Spleen (tissue), 7 donors: ENCODE measurements at regions not wholly inside any gene's neighbourhood (a gene's known extent, or its start where the extent isn't known, plus 50 kb on each side); places are given as distances from the start of the nearest gene placed in this dataset.

ENCODE experiments used
- CTCF ChIP-seq, 11 experiments: fragments of 200-600 bp in 7 of 11; fragments of 450-650 bp in 4 of 11; sonication (generic) in 4 of 11; IDR thresholded peaks in 8 of 11; conservative IDR thresholded peaks in 3 of 11; 1 replicate in 7 of 11; 2 replicates in 4 of 11; pipeline versions ENCODE4 v1.4.0 to v1.8.0; 2016 to 2021; ENCODE audit warnings: antibody characterized with exemption in 11 of 11, inconsistent platforms in 4 of 11, mild to moderate bottlenecking in 1 of 11
- POLR2AphosphoS5 ChIP-seq, 3 donors: sonication (generic); formaldehyde crosslinking; IDR thresholded peaks; one replicate each; pipeline ENCODE4 v1.5.1; 2017; ENCODE audit warnings: antibody characterized with exemption in 3 of 3
- donor health status: DM: no; HTN: no; CAD: no; lungs with moderate emphysema.
- donor health status: DM: no; HTN: no; CAD: no.
- donor health status: DM: no; HTN: no; CAD: no.

DNA sequence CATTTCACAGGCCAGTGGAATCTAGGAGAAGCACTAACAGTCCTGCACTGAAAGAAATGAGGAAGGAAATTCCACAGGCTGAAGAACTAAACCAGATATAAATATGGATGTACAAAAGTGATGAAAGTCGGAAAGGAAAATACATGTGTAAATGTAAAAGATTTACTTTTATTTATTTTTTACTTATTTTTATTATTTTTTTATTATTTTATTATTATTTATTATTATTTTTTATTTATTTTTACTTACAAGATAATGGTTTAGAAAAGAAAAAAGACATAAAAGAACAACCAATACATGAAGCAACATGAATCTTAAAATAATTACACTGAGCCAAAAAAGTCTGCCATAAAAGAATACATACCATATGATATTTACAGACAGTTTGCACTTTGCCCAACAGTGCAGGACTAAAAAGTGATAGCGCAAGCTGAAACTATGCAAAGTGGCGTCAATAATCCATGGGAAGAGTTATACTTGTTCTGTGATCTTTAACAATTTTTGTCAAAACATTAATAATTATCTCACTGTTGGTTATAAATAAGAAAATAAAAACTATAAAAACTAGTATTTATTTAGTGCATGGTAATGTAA lies 317.8 kb upstream of the MKI67 start:
- no peak for TF ChIP-seq CTCF (IDR thresholded peaks at IDR 0.05 in 8 of 11, conservative IDR thresholded peaks at IDR 0.05 in 3 of 11)
- TF ChIP-seq POLR2AphosphoS5 (IDR thresholded peaks at IDR 0.05) = no peak
